IMR-90 (cell line): ENCODE measurements at regions not wholly inside any gene's neighbourhood (a gene's known extent, or its start where the extent isn't known, plus 50 kb on each side); places are given as distances from the start of the nearest gene placed in this dataset.

ENCODE experiments used
- ATAC-seq: fragments of 200-7000 bp; cut with Tn5 transposase; 2 replicates; pipeline ENCODE4 v1.9.1; 2020; ENCODE audit warnings: low read depth, mild to moderate bottlenecking, moderate library complexity
- BruUV-seq: library from RNA; stranded (reverse); fragments of 400-500 nt; replicated peaks from 2 replicates; lab custom pipeline; 2021; lab: Mats Ljungman, UMichigan
- CTCF ChIA-PET: fragments of 300-600 bp; formaldehyde crosslinking; extraction: SDS; loops from one replicate; lab custom pipeline; 2021; ENCODE audit warnings: antibody characterized with exemption; lab: Yijun Ruan, JAX
- POLR2A ChIA-PET: fragments of 300-600 bp; sonication (Branson Sonifier 250); formaldehyde crosslinking; loops from one replicate; lab custom pipeline; 2022; ENCODE audit warnings: antibody characterized with exemption; ENCODE audit not compliant: unreplicated experiment; lab: Charles Lee
- DNase-seq: peaks from one replicate; pipeline ENCODE4 v3.0.0; 2013
- H2AFZ ChIP-seq: replicated peaks from 2 replicates; pipeline ENCODE3; 2013; ENCODE audit warnings: low read length, mild to moderate bottlenecking; ENCODE audit not compliant: poor library complexity
- H2AK5ac ChIP-seq: 2 replicates; pipeline ENCODE4 v1.6.1; 2013; ENCODE audit warnings: low read depth, low read length, inconsistent platforms
- H2AK9ac ChIP-seq: replicated peaks from 2 replicates; pipeline ENCODE3; 2013; ENCODE audit warnings: mild to moderate bottlenecking, low read depth, low read length, moderate library complexity; ENCODE audit not compliant: poor library complexity
- H2BK120ac ChIP-seq: 2 replicates; pipeline ENCODE4 v1.6.1; 2013; ENCODE audit warnings: low read depth, low read length, inconsistent platforms
- H2BK15ac ChIP-seq: 3 replicates; pipeline ENCODE4 v1.6.1; 2013; ENCODE audit warnings: low read depth, low read length, inconsistent platforms
- H2BK20ac ChIP-seq: 2 replicates; pipeline ENCODE4 v1.6.1; 2013; ENCODE audit warnings: low read depth, mild to moderate bottlenecking, inconsistent platforms, low read length, moderate library complexity
- H2BK5ac ChIP-seq: 2 replicates; pipeline ENCODE4 v1.6.1; 2013; ENCODE audit warnings: mild to moderate bottlenecking, low read depth, low read length, inconsistent platforms; ENCODE audit not compliant: poor library complexity, severe bottlenecking
- H3K14ac ChIP-seq: replicated peaks from 2 replicates; pipeline ENCODE4 v1.6.1; 2013; ENCODE audit warnings: low read depth, low read length, inconsistent platforms
- H3K18ac ChIP-seq: 2 replicates; pipeline ENCODE4 v1.6.1; 2013; ENCODE audit warnings: low read depth, low read length, control low read depth
- H3K23ac ChIP-seq: 2 replicates; pipeline ENCODE4 v1.6.1; 2013; ENCODE audit warnings: low read depth, low read length, inconsistent platforms
- H3K27ac ChIP-seq: 2 replicates; pipeline ENCODE4 v1.5.1; 2013; ENCODE audit warnings: mild to moderate bottlenecking, control low read depth, low read length; ENCODE audit not compliant: insufficient read depth
- H3K27me3 ChIP-seq: 2 replicates; pipeline ENCODE4 v1.6.1; 2013; ENCODE audit warnings: low read length; ENCODE audit not compliant: control insufficient read depth, insufficient read depth
- H3K36me3 ChIP-seq: 2 replicates; pipeline ENCODE4 v1.6.1; 2013; ENCODE audit warnings: low read length, mixed read lengths; ENCODE audit not compliant: control insufficient read depth, insufficient read depth
- H3K4ac ChIP-seq: 2 replicates; pipeline ENCODE4 v1.6.1; 2013; ENCODE audit warnings: low read depth, low read length, inconsistent platforms
- H3K4me1 ChIP-seq: 2 replicates; pipeline ENCODE4 v1.6.1; 2013; ENCODE audit warnings: low read length, mixed read lengths; ENCODE audit not compliant: control insufficient read depth, insufficient read depth
- H3K4me2 ChIP-seq: 2 replicates; pipeline ENCODE4 v1.6.1; 2013; ENCODE audit warnings: low read depth, mild to moderate bottlenecking, control low read depth, low read length, moderate library complexity
- H3K4me3 ChIP-seq: 2 replicates; pipeline ENCODE4 v1.5.1; 2013; ENCODE audit warnings: low read depth, mild to moderate bottlenecking, control low read depth, low read length, moderate library complexity; ENCODE audit not compliant: insufficient read depth
- H3K56ac ChIP-seq: 2 replicates; pipeline ENCODE4 v1.6.1; 2013; ENCODE audit warnings: low read length, inconsistent platforms; ENCODE audit not compliant: insufficient read depth; ENCODE audit errors: extremely low read depth
- H3K79me1 ChIP-seq, 2 experiments: 2 replicates each; pipeline ENCODE4 v1.6.1; 2013; ENCODE audit warnings: low read length in 2 of 2, inconsistent platforms in 1 of 2, low read depth in 1 of 2
- H3K9ac ChIP-seq: 2 replicates; pipeline ENCODE4 v1.6.1; 2013; ENCODE audit warnings: low read depth, low read length, control low read depth
- H3K9me1 ChIP-seq: 2 replicates; pipeline ENCODE4 v1.6.1; 2013; ENCODE audit warnings: low read length, inconsistent platforms; ENCODE audit not compliant: insufficient read depth
- H3K9me3 ChIP-seq: 2 replicates; pipeline ENCODE4 v1.6.1; 2013; ENCODE audit warnings: low read length; ENCODE audit not compliant: control insufficient read depth, insufficient read depth
- H4K20me1 ChIP-seq: 2 replicates; pipeline ENCODE4 v1.6.1; 2013; ENCODE audit warnings: low read length, inconsistent platforms; ENCODE audit not compliant: insufficient read depth
- H4K5ac ChIP-seq: 2 replicates; pipeline ENCODE4 v1.6.1; 2013; ENCODE audit warnings: mild to moderate bottlenecking, low read depth, low read length, control low read depth
- H4K8ac ChIP-seq, 2 experiments: 2 replicates each; pipeline ENCODE4 v1.6.1; 2013; ENCODE audit warnings: low read depth in 2 of 2, low read length in 2 of 2, control low read depth in 1 of 2, inconsistent platforms in 1 of 2
- H4K91ac ChIP-seq: 2 replicates; pipeline ENCODE4 v1.6.1; 2013; ENCODE audit warnings: low read depth, low read length, inconsistent platforms; ENCODE audit not compliant: insufficient read depth
- NFE2L2 ChIP-seq: fragments of 150-350 bp; IDR thresholded peaks from 2 replicates; pipeline ENCODE4 v1.6.1; 2016; ENCODE audit warnings: low read depth, mild to moderate bottlenecking, low read length
- WGBS, 2 experiments: methylation state at CpG; one replicate each; pipeline versions ENCODE4 v1.1.5 to v1.1.7; 2013; ENCODE audit warnings: missing lambda C conversion rate in 2 of 2; ENCODE audit not compliant: insufficient read length in 1 of 2; ENCODE audit errors: extremely low coverage in 2 of 2; 5-methylcytosine and 5-hydroxymethylcytosine counted together
- dilution Hi-C: fragments of 300-500 bp; cut with HindIII; formaldehyde crosslinking; loops from one replicate; pipeline ENCODE4 v1.14.3; 2018; ENCODE audit warnings: low sequenced_read_pairs; ENCODE audit not compliant: unreplicated experiment
- in situ Hi-C: fragments of 300-500 bp; cut with MboI; formaldehyde crosslinking; loops from 3 replicates; pipeline ENCODE4 v1.14.3; 2019; ENCODE audit warnings: low sequenced_read_pairs, inconsistent platforms, mixed read lengths
- intact Hi-C: fragments of 100-400 bp; cut with micrococcal nuclease; formaldehyde crosslinking; loops from 2 replicates; pipeline ENCODE4 v1.10.0; 2022

DNA sequence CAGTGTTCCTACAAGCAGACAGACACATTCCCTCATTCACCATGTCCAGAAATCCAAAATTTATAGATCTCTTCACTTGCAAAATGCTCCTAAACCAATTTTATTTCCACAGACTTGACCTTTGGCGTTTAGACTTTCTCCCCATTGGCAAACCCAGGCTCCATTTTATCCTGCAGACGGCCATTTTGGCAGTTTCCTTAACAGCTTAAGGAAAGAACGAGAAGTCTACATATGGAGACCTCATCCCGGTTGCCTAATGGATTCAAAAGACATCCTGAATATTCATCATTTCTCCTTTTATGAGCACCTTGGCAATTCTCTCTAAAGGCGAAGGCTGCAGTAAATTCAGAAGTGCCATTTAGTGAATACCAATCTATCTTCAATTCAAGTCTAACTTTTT is 132.9 kb downstream of the HLX start:
- BruUV-seq = no TSS peak
- CTCF ChIA-PET = no interaction called here

More for the DNA sequence above, 132.9 kb downstream of the HLX start:
- Histone ChIP-seq H3K4me3 (no peak overlapping the region), H2BK120ac (no peak overlapping the region), H3K4me2 (no peak overlapping the region), H2AK9ac (no peak overlapping the region), H3K36me3 (no peaks in the 10 kb centered on the region), H3K4me1 (no peaks in the 10 kb centered on the region), H3K79me1 (no peaks in the 10 kb centered on the region), H3K14ac (no peak overlapping the region), H2AFZ (no peak overlapping the region), H2BK15ac (no peak overlapping the region), H4K20me1 (no peaks in the 10 kb centered on the region), H3K56ac (no peak overlapping the region), H3K9me3 (no peaks in the 10 kb centered on the region), H2BK5ac (no peak overlapping the region), H3K9ac (no peak overlapping the region), H3K23ac (no peak overlapping the region), H4K5ac (no peak overlapping the region), H3K4ac (no peak overlapping the region), H3K27ac (no peak overlapping the region), H2AK5ac (no peak overlapping the region), H3K18ac (no peak overlapping the region), H3K27me3 (no peaks in the 10 kb centered on the region), H2BK20ac (no peak overlapping the region), H4K8ac (no peak overlapping the region), H4K91ac (no peak overlapping the region), H3K9me1 (no peaks in the 10 kb centered on the region)
- POLR2A ChIA-PET = no interaction called here
- intact Hi-C loops = no loop called here
- TF ChIP-seq NFE2L2 = no peak
- WGBS, 2 experiments = 83% methylated on average over 2 of the region's 5 CpGs; no CpG with 5 or more reads in 1 of the 2 experiments
- dilution Hi-C loops = no loop called here
- ATAC-seq (no peak), DNase-seq (no peak)
- in situ Hi-C loops = no loop called here
